ENCODE measurements at regions not wholly inside any gene's neighbourhood (a gene's known extent, or its start where the extent isn't known, plus 50 kb on each side); places are given as distances from the start of the nearest gene placed in this dataset.
A peak's percentile ranks its signal among the peaks of the same experiment; 100 is the strongest.

GRCh38 chr13:67860315-67860714 is 630.2 kb upstream of the PCDH9 start:
- no peak overlapping the region for H3K4me2 ChIP-seq (ENCODE audit: insufficient read depth in 1 of 2, low read depth in 2 of 2, low read length in 2 of 2)
- no peaks in the 10 kb centered on the region for H3K36me3 ChIP-seq (ENCODE audit: control insufficient read depth in 2 of 4, insufficient read depth in 4 of 4, low read length in 3 of 4)
- no peaks in the 10 kb centered on the region for H3K27me3 ChIP-seq (replicated peaks in 1 of 4; ENCODE audit: control insufficient read depth in 3 of 4, extremely low read depth in 1 of 4, insufficient read depth in 3 of 4, low read length in 3 of 4)
- H3K4me1 ChIP-seq (replicated peaks in 1 of 4; ENCODE audit: control insufficient read depth in 3 of 4, insufficient read depth in 4 of 4, low read length in 3 of 4) = peaks cover 0 to 2% (median 0%) of the 10 kb centered on the region in 4 experiments; a peak in 2 of 7 replicates
- no peak overlapping the region; the same call in 1 of the 2 replicates for H3K27ac ChIP-seq (ENCODE audit: low read depth, low read length)
- H3K14ac ChIP-seq (ENCODE audit: insufficient read length) = no peak overlapping the region
- peak overlapping the region; percentile 75 for H2AFZ ChIP-seq (ENCODE audit: low read length)
- H3K4me3 ChIP-seq (ENCODE audit: extremely low read depth in 1 of 4, insufficient read depth in 2 of 4, low read depth in 3 of 4, low read length in 4 of 4) = no peak overlapping the region
- WGBS, 2 experiments (ENCODE audit: extremely low coverage in 1 of 2, insufficient coverage in 1 of 2, insufficient read length in 1 of 2, insufficient replicate concordance in 2 of 2, low coverage in 1 of 2, low lambda C conversion rate in 2 of 2, missing lambda C conversion rate in 1 of 2) = 61% methylated on average over 3 of the region's 3 CpGs; no CpG with 5 or more reads in 1 of the 2 experiments
- H3K4ac ChIP-seq (replicated peaks; ENCODE audit: insufficient read length, low read depth, low read length) = no peak overlapping the region
- H4K91ac ChIP-seq (replicated peaks; ENCODE audit: insufficient read length, low read length) = no peak overlapping the region
- H2AK5ac ChIP-seq (ENCODE audit: low read depth, low read length) = no peak overlapping the region
- no peak overlapping the region for H3K9ac ChIP-seq (replicated peaks in 1 of 4; ENCODE audit: extremely low read depth in 1 of 4, low read depth in 3 of 4, low read length in 3 of 4)
- H3K79me1 ChIP-seq (ENCODE audit: low read depth, low read length) = no peaks in the 10 kb centered on the region
- H4K5ac ChIP-seq (ENCODE audit: insufficient read length, low read depth, low read length) = no peak overlapping the region
- no peaks in the 10 kb centered on the region for H3K79me2 ChIP-seq (ENCODE audit: control insufficient read depth in 1 of 2, insufficient read depth in 2 of 2, low read length in 2 of 2)
- H4K20me1 ChIP-seq (replicated peaks in 1 of 2; ENCODE audit: control insufficient read depth in 1 of 2, insufficient read depth in 2 of 2, low read length in 2 of 2) = no peaks in the 10 kb centered on the region
- peak overlapping the region; percentile 48; the same call in 1 of the 2 replicates for H3K18ac ChIP-seq (ENCODE audit: extremely low read depth, low read length)
- no peak overlapping the region for H2BK12ac ChIP-seq (ENCODE audit: low read depth, low read length)
- no peak for TF ChIP-seq GTF2F1 (IDR thresholded peaks at IDR 0.05; ENCODE audit: borderline replicate concordance, low read depth, low read length)
- H3K23ac ChIP-seq (ENCODE audit: insufficient read length) = no peak overlapping the region
- no peaks in the 10 kb centered on the region for H3K9me3 ChIP-seq (ENCODE audit: insufficient read depth in 2 of 2, low read depth in 1 of 2, low read length in 1 of 2)
- FAIRE-seq = no peak
- DNase-seq (ENCODE audit: low read depth in 1 of 2, low spot score in 2 of 2) = no peak
- ChIA-PET POLR2A (ENCODE audit: partially characterized antibody) (interaction anchor here (0.6 kb wide), 1 partner anchor 571 kb away, joined by 3 read pairs; no protein-coding TSS in a partner anchor), CTCF (ENCODE audit: partially characterized antibody) (no interaction called here)
- H2BK5ac ChIP-seq (ENCODE audit: low read depth, low read length) = no peak overlapping the region
- no peak overlapping the region for H2BK120ac ChIP-seq (replicated peaks; ENCODE audit: low read depth, low read length)
- H2BK20ac ChIP-seq (ENCODE audit: low read length) = no peak overlapping the region
- no peak overlapping the region for H2BK15ac ChIP-seq (ENCODE audit: low read length)
- no peak overlapping the region for H3K56ac ChIP-seq (replicated peaks; ENCODE audit: insufficient read length, low read depth, low read length)
- no peak overlapping the region for H4K8ac ChIP-seq (ENCODE audit: extremely low read depth, insufficient read depth, low read length)
- no peaks in the 10 kb centered on the region for H3K23me2 ChIP-seq (ENCODE audit: low read depth, low read length)

Data from H1 (cell line).